Nephron (organoid): ENCODE measurements at regions not wholly inside any gene's neighbourhood (a gene's known extent, or its start where the extent isn't known, plus 50 kb on each side); places are given as distances from the start of the nearest gene placed in this dataset.
"Not testable (repeated sequence)": the region's sequence is repeated elsewhere in the genome, so short reads cannot be mapped to it uniquely, and the experiment has no call there.

ENCODE experiments used
- H3K27ac Mint-ChIP-seq, 3 experiments: 2 replicates each; pipeline ENCODE4 v1.8.0; 2020; ENCODE audit warnings: mixed read lengths in 3 of 3, mild to moderate bottlenecking in 2 of 3, moderate library complexity in 1 of 3
- H3K27me3 Mint-ChIP-seq: 2 replicates; pipeline ENCODE4 v1.8.0; 2021; ENCODE audit warnings: low read depth, mild to moderate bottlenecking, moderate library complexity, mixed read lengths
- H3K36me3 Mint-ChIP-seq: 2 replicates; pipeline ENCODE4 v1.8.0; 2020; ENCODE audit warnings: low read depth, mixed read lengths
- H3K4me1 Mint-ChIP-seq: 2 replicates; pipeline ENCODE4 v1.8.0; 2020; ENCODE audit warnings: mixed read lengths
- H3K4me3 Mint-ChIP-seq, 3 experiments: 2 replicates each; pipeline ENCODE4 v1.8.0; 2020; ENCODE audit warnings: mild to moderate bottlenecking in 3 of 3, mixed read lengths in 3 of 3, moderate library complexity in 2 of 3
- H3K9me3 Mint-ChIP-seq: 2 replicates; pipeline ENCODE4 v1.8.0; 2020; ENCODE audit warnings: mixed read lengths
- TF ChIP-seq, protein P1 (sequence below), 3 experiments: fragments of 200-600 bp; sonication (generic); IDR thresholded peaks; one replicate each; pipeline ENCODE4 v1.5.0; 2021; ENCODE audit warnings: antibody characterized with exemption in 3 of 3; ENCODE audit not compliant: unreplicated experiment in 3 of 3

DNA sequence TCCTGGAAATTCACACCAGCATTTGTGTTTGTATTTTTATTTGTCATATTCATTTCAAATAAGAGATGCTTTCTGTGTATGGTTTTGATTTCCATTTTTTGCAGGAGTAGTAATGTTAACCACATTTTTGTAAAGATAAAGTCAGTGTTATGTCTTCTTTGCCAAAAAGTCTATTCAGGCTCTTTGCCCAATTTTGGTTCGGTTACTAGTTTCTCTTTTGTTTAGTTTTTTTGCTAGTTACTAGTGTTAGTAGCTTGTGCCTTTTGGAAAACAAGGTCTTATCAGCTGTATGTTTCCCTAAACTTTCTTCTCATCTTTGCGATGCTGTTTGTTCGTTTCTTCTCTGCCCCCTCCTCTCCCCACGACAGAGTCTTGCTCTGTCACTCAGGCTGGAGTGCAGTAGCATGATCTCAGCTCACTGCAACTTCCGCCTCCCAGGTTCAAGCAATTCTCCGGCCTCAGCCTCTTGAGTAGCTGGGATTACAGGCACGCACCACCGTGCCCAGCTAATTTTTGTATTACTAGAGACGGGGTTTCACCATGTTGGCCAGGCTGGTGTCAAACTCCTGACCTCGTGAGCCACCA, 112.3 kb upstream of the GRK3 start:
- Mint-ChIP-seq H3K36me3 (peaks cover 22% of the 10 kb centered on the region), H3K4me1 (peaks cover 47% of the 10 kb centered on the region), H3K27ac (no peak overlapping the region), H3K9me3 (no peaks in the 10 kb centered on the region), H3K4me3 (peak overlapping the region in 2 of 3 experiments; percentile 66), H3K27me3 (no peaks in the 10 kb centered on the region)
- TF ChIP-seq, protein P1, sequence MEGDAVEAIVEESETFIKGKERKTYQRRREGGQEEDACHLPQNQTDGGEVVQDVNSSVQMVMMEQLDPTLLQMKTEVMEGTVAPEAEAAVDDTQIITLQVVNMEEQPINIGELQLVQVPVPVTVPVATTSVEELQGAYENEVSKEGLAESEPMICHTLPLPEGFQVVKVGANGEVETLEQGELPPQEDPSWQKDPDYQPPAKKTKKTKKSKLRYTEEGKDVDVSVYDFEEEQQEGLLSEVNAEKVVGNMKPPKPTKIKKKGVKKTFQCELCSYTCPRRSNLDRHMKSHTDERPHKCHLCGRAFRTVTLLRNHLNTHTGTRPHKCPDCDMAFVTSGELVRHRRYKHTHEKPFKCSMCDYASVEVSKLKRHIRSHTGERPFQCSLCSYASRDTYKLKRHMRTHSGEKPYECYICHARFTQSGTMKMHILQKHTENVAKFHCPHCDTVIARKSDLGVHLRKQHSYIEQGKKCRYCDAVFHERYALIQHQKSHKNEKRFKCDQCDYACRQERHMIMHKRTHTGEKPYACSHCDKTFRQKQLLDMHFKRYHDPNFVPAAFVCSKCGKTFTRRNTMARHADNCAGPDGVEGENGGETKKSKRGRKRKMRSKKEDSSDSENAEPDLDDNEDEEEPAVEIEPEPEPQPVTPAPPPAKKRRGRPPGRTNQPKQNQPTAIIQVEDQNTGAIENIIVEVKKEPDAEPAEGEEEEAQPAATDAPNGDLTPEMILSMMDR (IDR thresholded peaks at IDR 0.05; ENCODE audit: unreplicated experiment in 3 of 3), result no peak

DNA sequence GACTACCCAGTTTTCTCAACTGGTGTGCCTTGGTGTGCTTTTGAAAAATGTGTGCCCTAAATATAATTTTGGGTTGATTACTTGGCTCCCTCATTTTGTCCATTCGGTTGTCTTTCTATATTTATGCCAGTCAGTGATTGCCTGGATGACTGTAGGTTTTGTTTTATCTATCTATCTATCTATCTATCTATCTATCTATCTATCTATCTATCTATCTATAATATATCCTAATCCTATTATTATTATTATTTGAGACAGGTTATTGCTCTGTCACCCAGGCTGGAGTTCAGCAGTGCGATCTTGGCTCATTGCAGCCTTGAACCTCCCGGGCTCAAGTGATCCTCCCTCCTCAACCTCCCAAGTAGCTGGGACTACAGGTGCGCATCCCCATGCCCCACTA, 111.4 kb upstream of the GRK3 start:
- peaks cover 22% of the 10 kb centered on the region for H3K36me3 Mint-ChIP-seq

DNA sequence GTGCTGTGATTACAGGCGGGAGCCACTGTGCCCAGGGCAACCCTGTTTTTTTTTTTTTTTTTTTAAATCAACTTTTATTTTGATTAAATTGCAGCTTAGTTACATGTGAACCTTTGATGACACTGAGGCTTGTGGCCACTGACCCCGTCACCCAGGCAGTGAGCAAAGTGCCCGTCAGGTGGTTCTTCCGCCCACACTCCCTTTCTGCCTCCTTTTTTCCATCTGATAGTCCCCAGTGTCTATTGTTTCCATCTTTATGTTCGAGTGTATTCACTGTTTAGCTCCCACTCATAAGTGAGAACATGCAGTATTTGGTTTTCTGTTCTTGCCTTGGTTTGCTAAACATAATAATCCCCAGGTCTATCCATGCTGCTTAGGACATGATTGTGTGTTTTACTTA, 110.9 kb upstream of the GRK3 start:
- Mint-ChIP-seq H3K4me1 (peaks cover 38% of the 10 kb centered on the region), H3K36me3 (peaks cover 24% of the 10 kb centered on the region), H3K9me3 (no peaks in the 10 kb centered on the region), H3K27me3 (no peaks in the 10 kb centered on the region), H3K4me3 (peak overlapping the region in 2 of 3 experiments; percentile 0 to 46), H3K27ac (no peak overlapping the region)
- TF ChIP-seq, protein P1 (IDR thresholded peaks at IDR 0.05; ENCODE audit: unreplicated experiment in 3 of 3), result no peak

More for the DNA sequence above, 111.4 kb upstream of the GRK3 start:
- no peaks in the 10 kb centered on the region for H3K27me3 Mint-ChIP-seq
- TF ChIP-seq, protein P1 (IDR thresholded peaks at IDR 0.05; ENCODE audit: unreplicated experiment in 3 of 3), result no peak
- no peaks in the 10 kb centered on the region for H3K9me3 Mint-ChIP-seq
- no peak overlapping the region for H3K4me3 Mint-ChIP-seq
- H3K4me1 Mint-ChIP-seq, result peaks cover 38% of the 10 kb centered on the region
- no peak overlapping the region for H3K27ac Mint-ChIP-seq

DNA sequence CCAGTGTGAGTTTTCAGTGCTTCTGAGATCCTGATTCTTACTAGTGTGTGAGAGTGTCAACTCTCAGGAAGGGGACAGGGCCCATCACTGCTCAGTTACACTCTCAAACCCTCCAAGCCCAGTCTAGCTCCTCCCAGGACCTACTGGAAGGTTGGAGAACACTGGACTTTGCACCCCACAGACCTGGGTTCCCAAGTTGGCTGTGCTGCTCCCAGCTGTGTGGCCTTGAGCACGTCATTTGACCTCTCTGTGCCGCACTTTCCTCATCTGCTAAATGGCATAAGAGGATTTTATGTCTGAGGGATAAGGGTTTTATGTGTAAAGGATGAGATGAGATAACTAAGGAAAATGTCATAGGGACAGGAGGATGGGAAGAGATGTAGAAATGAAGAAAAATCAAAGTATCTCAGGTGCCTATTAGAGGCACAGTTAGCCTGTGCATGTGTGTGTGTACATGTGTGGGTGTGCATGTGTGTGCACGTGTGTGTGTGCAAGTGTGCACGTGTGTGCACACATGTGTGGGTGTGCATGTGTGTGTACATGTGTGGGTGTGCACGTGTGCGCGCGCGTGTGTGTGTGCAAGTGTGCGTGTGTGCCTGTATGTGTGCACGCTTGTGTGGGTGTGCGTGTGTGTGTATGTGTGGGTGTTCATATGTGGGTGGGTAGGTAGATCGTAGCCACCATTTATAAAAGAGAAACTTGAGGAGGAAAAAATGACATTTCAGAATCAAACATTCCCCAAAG, 108.0 kb upstream of the GRK3 start:
- H3K27me3 Mint-ChIP-seq, H3K4me3 Mint-ChIP-seq, H3K9me3 Mint-ChIP-seq, H3K27ac Mint-ChIP-seq: not testable (repeated sequence)
- Mint-ChIP-seq H3K4me1 (peaks cover 18% of the 10 kb centered on the region), H3K36me3 (peaks cover 53% of the 10 kb centered on the region)

DNA sequence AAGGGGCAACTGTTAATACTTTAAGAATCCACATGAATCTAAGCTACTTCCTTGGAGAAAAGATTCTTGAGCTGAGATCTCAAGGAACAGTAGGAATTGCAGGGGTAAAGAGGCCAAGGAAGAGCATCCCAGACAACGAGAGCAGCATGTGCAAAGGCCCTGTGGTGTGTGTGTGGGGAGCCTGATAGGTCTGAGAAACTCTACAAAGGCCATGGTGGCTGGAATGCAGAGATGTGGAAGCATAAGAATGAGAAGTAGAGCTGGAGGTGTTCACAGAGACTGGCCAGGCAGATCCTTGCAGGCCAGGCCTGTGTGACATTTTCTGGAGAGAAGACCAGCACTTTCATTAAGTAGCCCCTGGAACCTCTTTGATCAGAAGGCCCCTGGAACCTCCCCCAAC, 105.8 kb upstream of the GRK3 start:
- H3K27ac Mint-ChIP-seq, H3K27me3 Mint-ChIP-seq, H3K4me3 Mint-ChIP-seq, H3K9me3 Mint-ChIP-seq, H3K4me1 Mint-ChIP-seq: not testable (repeated sequence)
- H3K36me3 Mint-ChIP-seq, result peaks cover 63% of the 10 kb centered on the region

DNA sequence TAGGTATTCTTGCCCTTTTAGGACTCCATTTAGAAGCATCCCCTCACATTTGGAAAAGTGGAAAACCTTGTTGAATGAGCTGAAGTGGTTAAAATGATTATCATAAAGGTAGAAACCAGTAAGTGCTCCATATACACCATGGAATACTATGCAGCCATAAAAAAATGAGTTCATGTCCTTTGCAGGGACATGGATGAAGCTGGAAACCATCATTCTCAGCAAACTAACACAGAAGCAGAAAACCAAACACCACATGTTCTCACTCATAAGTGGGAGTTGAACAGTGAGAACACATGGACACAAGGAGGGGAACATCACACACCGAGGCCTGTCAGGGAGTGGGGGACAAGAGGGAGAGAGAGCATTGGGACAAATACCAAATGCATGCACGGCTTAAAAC, 103.8 kb upstream of the GRK3 start:
- not testable (repeated sequence) for H3K4me3 Mint-ChIP-seq, H3K9me3 Mint-ChIP-seq, H3K4me1 Mint-ChIP-seq, H3K27me3 Mint-ChIP-seq, H3K27ac Mint-ChIP-seq
- peaks cover 57% of the 10 kb centered on the region for H3K36me3 Mint-ChIP-seq

DNA sequence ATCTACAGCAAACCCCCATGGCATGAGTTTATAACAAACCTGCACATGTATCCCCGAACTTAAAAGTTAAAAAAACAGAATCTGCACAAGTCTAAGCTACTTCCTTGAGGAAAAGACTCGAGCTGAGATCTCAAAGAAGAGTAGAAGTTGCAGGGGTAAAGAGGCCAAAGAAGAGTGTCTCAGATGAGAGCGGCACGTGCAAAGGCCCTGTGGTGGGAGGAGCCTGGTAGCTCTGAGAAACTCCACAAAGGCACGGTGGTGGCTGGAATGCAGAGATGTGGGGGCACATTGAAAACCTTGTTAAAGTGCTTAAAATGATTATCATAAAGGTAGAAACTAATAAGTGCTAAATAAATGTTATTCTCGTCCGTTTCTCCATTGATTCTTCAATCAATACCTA, 103.2 kb upstream of the GRK3 start:
- Mint-ChIP-seq H3K27ac (no peak overlapping the region), H3K9me3 (no peaks in the 10 kb centered on the region), H3K27me3 (no peaks in the 10 kb centered on the region), H3K36me3 (peaks cover 61% of the 10 kb centered on the region), H3K4me3 (no peak overlapping the region), H3K4me1 (peaks cover 9% of the 10 kb centered on the region)
- TF ChIP-seq, protein P1 (IDR thresholded peaks at IDR 0.05; ENCODE audit: unreplicated experiment in 3 of 3), result no peak
